Sigmoid colon (tissue), 6 donors: ENCODE measurements at regions not wholly inside any gene's neighbourhood (a gene's known extent, or its start where the extent isn't known, plus 50 kb on each side); places are given as distances from the start of the nearest gene placed in this dataset.

Experiments
- DNase-seq: peaks from one replicate; pipeline ENCODE4 v3.0.0-alpha.2; 2019
- H3K27ac ChIP-seq, 4 donors: fragments of 200-600 bp; sonication (generic); one replicate each; pipeline ENCODE4 v1.5.1; 2016 to 2019; ENCODE audit warnings: mild to moderate bottlenecking in 1 of 4
- H3K27me3 ChIP-seq, 3 donors: fragments of 200-600 bp; sonication (generic); one replicate each; pipeline ENCODE4 v1.5.1; 2019; ENCODE audit warnings: mild to moderate bottlenecking in 1 of 3
- H3K36me3 ChIP-seq, 4 donors: fragments of 200-600 bp; sonication (generic); one replicate each; pipeline ENCODE4 v1.5.1; 2016 to 2019
- H3K4me1 ChIP-seq, 4 donors: fragments of 200-600 bp; sonication (generic); one replicate each; pipeline ENCODE4 v1.5.1; 2017 to 2019
- H3K4me3 ChIP-seq, 4 donors: fragments of 200-600 bp; sonication (generic); one replicate each; pipeline ENCODE4 v1.5.1; 2017 to 2019; ENCODE audit warnings: mild to moderate bottlenecking in 2 of 4, moderate library complexity in 1 of 4
- H3K9me3 ChIP-seq, 4 donors: fragments of 200-600 bp in 3 of 4; sonication (generic) in 3 of 4; one replicate each; pipeline versions ENCODE4 v1.5.1 to v1.6.1; 2013 to 2019
- CTCF ChIP-seq, 4 experiments: fragments of 450-650 bp in 3 of 4; fragments of 200-600 bp in 1 of 4; IDR thresholded peaks; one replicate each; pipeline ENCODE4 v1.5.1; 2016 to 2019; ENCODE audit warnings: antibody characterized with exemption in 4 of 4, mild to moderate bottlenecking in 3 of 4, moderate library complexity in 2 of 4
- EP300 ChIP-seq, 4 donors: sonication (generic); formaldehyde crosslinking; IDR thresholded peaks; one replicate each; pipeline ENCODE4 v1.6.1; 2017; ENCODE audit warnings: antibody characterized with exemption in 4 of 4
- POLR2A ChIP-seq, 2 donors: fragments of 450-650 bp; IDR thresholded peaks; one replicate each; pipeline ENCODE4 v1.6.1; 2016; ENCODE audit warnings: antibody characterized with exemption in 2 of 2, mild to moderate bottlenecking in 2 of 2, moderate library complexity in 2 of 2
- POLR2AphosphoS5 ChIP-seq, 4 donors: sonication (generic); formaldehyde crosslinking; IDR thresholded peaks; one replicate each; pipeline ENCODE4 v1.6.1; 2017; ENCODE audit warnings: antibody characterized with exemption in 4 of 4
- WGBS, 2 donors: extraction: QIAGEN DNeasy Blood & Tissue Kit; methylation state at CpG; one replicate each; pipeline ENCODE4 v1.1.7; 2013; 5-methylcytosine and 5-hydroxymethylcytosine counted together
- intact Hi-C: fragments of 100-400 bp; cut with DNase I; formaldehyde crosslinking; loops from one replicate; pipeline ENCODE4 v1.15.1; 2023
- donor health status: healthy with polysubstance abuse.
- donor health status: healthy.

GRCh38 chr2:139175510-139175909 is 395.3 kb upstream of the NXPH2 start:
- DNase-seq = no peak
- Histone ChIP-seq H3K4me1 (no peaks in the 10 kb centered on the region), H3K4me3 (no peak overlapping the region), H3K27me3 (no peaks in the 10 kb centered on the region), H3K27ac (no peak overlapping the region), H3K36me3 (no peaks in the 10 kb centered on the region), H3K9me3 (no peaks in the 10 kb centered on the region)
- TF ChIP-seq POLR2A (IDR thresholded peaks at IDR 0.05) (no peak), POLR2AphosphoS5 (IDR thresholded peaks at IDR 0.05) (no peak), EP300 (IDR thresholded peaks at IDR 0.05) (no peak), CTCF (IDR thresholded peaks at IDR 0.05) (no peak)
- 76 to 81% methylated on average over 3 of the region's 3 CpGs for WGBS, 2 donors
- intact Hi-C loops = no loop called here

- Histone ChIP-seq H3K4me1 (no peaks in the 10 kb centered on the region), H3K4me3 (no peak overlapping the region), H3K9me3 (no peaks in the 10 kb centered on the region), H3K27me3 (no peaks in the 10 kb centered on the region), H3K36me3 (no peaks in the 10 kb centered on the region), H3K27ac (no peak overlapping the region)
- DNase-seq = no peak
- 66 to 83% methylated on average over 2 of the region's 2 CpGs for WGBS, 2 donors
- TF ChIP-seq POLR2A (IDR thresholded peaks at IDR 0.05) (no peak), POLR2AphosphoS5 (IDR thresholded peaks at IDR 0.05) (no peak), EP300 (IDR thresholded peaks at IDR 0.05) (no peak), CTCF (IDR thresholded peaks at IDR 0.05) (no peak)
- intact Hi-C loops = no loop called here
Observed at GRCh38 chr2:139170406-139170805, 390.2 kb upstream of the NXPH2 start.

- Histone ChIP-seq H3K27me3 (no peaks in the 10 kb centered on the region), H3K4me3 (no peak overlapping the region), H3K36me3 (no peaks in the 10 kb centered on the region), H3K4me1 (no peaks in the 10 kb centered on the region), H3K27ac (no peak overlapping the region), H3K9me3 (no peaks in the 10 kb centered on the region)
- TF ChIP-seq POLR2AphosphoS5 (IDR thresholded peaks at IDR 0.05) (no peak), POLR2A (IDR thresholded peaks at IDR 0.05) (no peak), CTCF (IDR thresholded peaks at IDR 0.05) (no peak), EP300 (IDR thresholded peaks at IDR 0.05) (no peak)
- DNase-seq = no peak
- 76 to 88% methylated on average over 2 of the region's 2 CpGs for WGBS, 2 donors
- intact Hi-C loops = no loop called here
Observed at GRCh38 chr2:139165601-139166000, 385.4 kb upstream of the NXPH2 start.

GRCh38 chr2:139165041-139165440 is 384.9 kb upstream of the NXPH2 start:
- DNase-seq = no peak
- H3K4me1 ChIP-seq = no peaks in the 10 kb centered on the region
- no peaks in the 10 kb centered on the region for H3K27me3 ChIP-seq
- H3K9me3 ChIP-seq = no peaks in the 10 kb centered on the region
- no peak for TF ChIP-seq POLR2AphosphoS5 (IDR thresholded peaks at IDR 0.05)
- no peak for TF ChIP-seq EP300 (IDR thresholded peaks at IDR 0.05)
- TF ChIP-seq POLR2A (IDR thresholded peaks at IDR 0.05) = no peak
- no peak for TF ChIP-seq CTCF (IDR thresholded peaks at IDR 0.05)
- H3K36me3 ChIP-seq = no peaks in the 10 kb centered on the region
- H3K27ac ChIP-seq = no peak overlapping the region
- H3K4me3 ChIP-seq = no peak overlapping the region
- intact Hi-C loops = no loop called here
- WGBS, 2 donors = 94 to 96% methylated on average over 2 of the region's 2 CpGs

- H3K9me3 ChIP-seq = no peaks in the 10 kb centered on the region
- H3K4me1 ChIP-seq = no peaks in the 10 kb centered on the region
- no peak for DNase-seq
- TF ChIP-seq POLR2A (IDR thresholded peaks at IDR 0.05) = no peak
- no peak for TF ChIP-seq POLR2AphosphoS5 (IDR thresholded peaks at IDR 0.05)
- no peak for TF ChIP-seq CTCF (IDR thresholded peaks at IDR 0.05)
- no peak for TF ChIP-seq EP300 (IDR thresholded peaks at IDR 0.05)
- H3K4me3 ChIP-seq = no peak overlapping the region
- no peaks in the 10 kb centered on the region for H3K36me3 ChIP-seq
- no peak overlapping the region for H3K27ac ChIP-seq
- 69 to 90% methylated on average over 1 of the region's 1 CpG for WGBS, 2 donors
- no peaks in the 10 kb centered on the region for H3K27me3 ChIP-seq
- intact Hi-C loops = no loop called here
Observed at GRCh38 chr2:139162957-139163356, 382.8 kb upstream of the NXPH2 start.
